ENCODE measurements at regions not wholly inside any gene's neighbourhood (a gene's known extent, or its start where the extent isn't known, plus 50 kb on each side); places are given as distances from the start of the nearest gene placed in this dataset.

DNA sequence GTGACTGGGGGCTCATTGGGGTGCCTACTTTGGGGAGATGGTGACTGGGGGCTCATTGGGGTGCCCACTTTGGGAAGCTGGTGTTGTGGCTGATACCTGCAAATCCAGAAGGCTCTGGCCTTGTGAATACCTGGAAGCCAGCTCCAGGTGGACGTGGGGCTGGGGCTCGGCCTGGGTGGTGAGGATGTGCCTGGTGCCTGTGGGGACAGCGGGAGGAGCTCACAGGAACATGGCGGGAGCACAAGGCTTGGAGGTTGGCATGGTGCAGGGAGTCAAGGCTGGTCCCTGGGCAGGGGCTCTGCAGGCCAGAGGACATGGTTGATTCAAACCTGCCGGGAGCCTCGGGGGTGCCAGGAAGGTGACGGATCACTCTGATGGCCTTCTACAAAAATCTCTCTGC, 1165.7 kb downstream of the BRD1 start:
- intact Hi-C loops (cut with DNase I) = no loop called here
- Histone ChIP-seq H3K27me3 (no peaks in the 10 kb centered on the region), H3K4me1 (no peaks in the 10 kb centered on the region), H3K27ac (no peak overlapping the region), H3K9me3 (peaks cover 0 to 17% (median 0%) of the 10 kb centered on the region in 3 donors), H3K36me3 (no peaks in the 10 kb centered on the region), H3K4me3 (no peak overlapping the region)
- DNase-seq = no peak
- WGBS, 2 donors = 71 to 92% methylated on average over 3 to 5 of the region's 7 CpGs
- TF ChIP-seq POLR2A (IDR thresholded peaks at IDR 0.05) = no peak
- TF ChIP-seq, protein P1, sequence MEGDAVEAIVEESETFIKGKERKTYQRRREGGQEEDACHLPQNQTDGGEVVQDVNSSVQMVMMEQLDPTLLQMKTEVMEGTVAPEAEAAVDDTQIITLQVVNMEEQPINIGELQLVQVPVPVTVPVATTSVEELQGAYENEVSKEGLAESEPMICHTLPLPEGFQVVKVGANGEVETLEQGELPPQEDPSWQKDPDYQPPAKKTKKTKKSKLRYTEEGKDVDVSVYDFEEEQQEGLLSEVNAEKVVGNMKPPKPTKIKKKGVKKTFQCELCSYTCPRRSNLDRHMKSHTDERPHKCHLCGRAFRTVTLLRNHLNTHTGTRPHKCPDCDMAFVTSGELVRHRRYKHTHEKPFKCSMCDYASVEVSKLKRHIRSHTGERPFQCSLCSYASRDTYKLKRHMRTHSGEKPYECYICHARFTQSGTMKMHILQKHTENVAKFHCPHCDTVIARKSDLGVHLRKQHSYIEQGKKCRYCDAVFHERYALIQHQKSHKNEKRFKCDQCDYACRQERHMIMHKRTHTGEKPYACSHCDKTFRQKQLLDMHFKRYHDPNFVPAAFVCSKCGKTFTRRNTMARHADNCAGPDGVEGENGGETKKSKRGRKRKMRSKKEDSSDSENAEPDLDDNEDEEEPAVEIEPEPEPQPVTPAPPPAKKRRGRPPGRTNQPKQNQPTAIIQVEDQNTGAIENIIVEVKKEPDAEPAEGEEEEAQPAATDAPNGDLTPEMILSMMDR (IDR thresholded peaks at IDR 0.05) = no peak

- H3K27me3 ChIP-seq = no peaks in the 10 kb centered on the region
- 53% methylated on average over 20 of the region's 33 CpGs; no CpG with 5 or more reads in 1 of the 2 donors for WGBS, 2 donors
- no peaks in the 10 kb centered on the region for H3K36me3 ChIP-seq
- no peak overlapping the region for H3K27ac ChIP-seq
- H3K4me3 ChIP-seq = no peak overlapping the region
- TF ChIP-seq POLR2A (IDR thresholded peaks at IDR 0.05) = no peak
- TF ChIP-seq, protein P1 (IDR thresholded peaks at IDR 0.05) = no peak
- peaks cover 0 to 17% (median 0%) of the 10 kb centered on the region in 3 donors for H3K9me3 ChIP-seq
- no peaks in the 10 kb centered on the region for H3K4me1 ChIP-seq
- intact Hi-C loops (cut with DNase I) = no loop called here
- no peak for DNase-seq
Observed at GRCh38 chr22:48660790-48661740, 1166.6 kb downstream of the BRD1 start.

DNA sequence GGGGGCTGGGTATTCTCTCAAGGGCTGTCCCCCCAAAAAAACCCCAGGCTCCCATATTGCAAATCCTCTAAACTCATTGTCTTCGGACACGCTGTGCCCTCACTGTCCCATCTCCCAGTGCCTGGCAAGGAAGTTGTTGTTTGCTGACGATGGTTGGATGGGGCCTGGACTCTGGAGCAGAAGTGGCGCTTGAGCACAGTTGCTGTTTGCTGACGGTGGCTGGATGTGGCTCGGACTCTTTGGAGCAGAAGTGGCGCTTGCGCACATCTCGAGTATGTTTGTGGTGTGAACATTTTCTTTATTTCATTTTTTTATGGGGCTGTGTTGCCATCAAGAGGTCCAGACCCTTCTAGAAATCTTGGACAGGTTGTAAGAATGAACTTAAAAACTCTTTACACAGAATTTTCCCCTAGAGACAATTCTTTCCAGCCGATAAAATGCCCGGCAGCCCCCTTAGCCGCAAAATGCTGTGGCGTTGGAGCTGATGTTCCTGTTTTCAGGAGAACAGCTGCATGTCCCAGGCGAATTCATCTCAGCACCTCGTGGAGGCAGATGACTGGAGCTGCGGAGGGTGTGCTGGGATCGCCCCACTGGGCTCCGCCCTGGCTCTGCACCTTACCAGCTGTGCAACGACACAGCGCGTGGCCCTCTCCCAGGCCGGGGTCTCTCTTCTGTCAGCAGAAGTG, 1167.4 kb downstream of the BRD1 start:
- intact Hi-C loops (cut with DNase I) = no loop called here
- TF ChIP-seq, protein P1 (IDR thresholded peaks at IDR 0.05) = no peak
- no peak for TF ChIP-seq POLR2A (IDR thresholded peaks at IDR 0.05)
- WGBS, 2 donors = 64% methylated on average over 13 to 17 of the region's 22 CpGs
- peaks cover 0 to 17% (median 0%) of the 10 kb centered on the region in 3 donors for H3K9me3 ChIP-seq
- H3K27me3 ChIP-seq = no peaks in the 10 kb centered on the region
- no peaks in the 10 kb centered on the region for H3K4me1 ChIP-seq
- H3K36me3 ChIP-seq = no peaks in the 10 kb centered on the region
- H3K27ac ChIP-seq = no peak overlapping the region
- H3K4me3 ChIP-seq = no peak overlapping the region
- no peak for DNase-seq

DNA sequence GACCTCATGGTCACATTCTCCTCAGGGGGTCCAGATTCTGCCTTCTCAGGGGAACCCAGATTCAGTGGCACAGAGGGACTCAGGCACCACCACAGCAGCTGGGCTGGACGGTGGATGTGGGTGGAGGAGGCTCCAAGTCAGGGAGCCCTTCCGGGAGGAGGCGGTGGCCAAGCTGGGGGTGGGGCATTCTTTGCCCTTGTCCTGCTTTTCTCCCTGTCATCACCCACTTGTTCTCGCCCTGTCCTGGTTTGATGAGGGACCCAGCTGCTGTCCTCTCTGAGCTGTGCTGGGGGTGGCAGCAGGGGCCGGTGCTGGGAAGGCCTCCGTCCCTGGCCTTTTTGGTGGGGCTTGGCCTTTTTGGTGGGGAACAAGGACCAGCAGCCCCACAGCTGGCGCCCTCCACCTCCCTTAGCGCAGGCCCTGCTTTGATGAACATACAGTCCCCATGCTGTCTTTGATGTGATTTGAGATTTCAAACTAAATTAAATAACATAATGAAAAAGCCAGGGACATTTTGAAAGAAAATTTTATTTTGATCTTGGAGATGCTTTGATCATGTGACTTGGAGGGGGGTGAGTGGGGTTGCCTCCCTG, 1168.2 kb downstream of the BRD1 start:
- TF ChIP-seq, protein P1 (IDR thresholded peaks at IDR 0.05) = no peak
- no peak for TF ChIP-seq POLR2A (IDR thresholded peaks at IDR 0.05)
- Histone ChIP-seq H3K9me3 (peaks cover 0 to 17% (median 0%) of the 10 kb centered on the region in 3 donors), H3K36me3 (no peaks in the 10 kb centered on the region), H3K27ac (no peak overlapping the region), H3K27me3 (no peaks in the 10 kb centered on the region), H3K4me3 (no peak overlapping the region), H3K4me1 (peaks cover 0 to under 1% (median 0%) of the 10 kb centered on the region in 3 donors)
- DNase-seq = no peak
- whole genome bisulfite sequencing, 2 donors = 67 to 93% methylated on average over 2 to 3 of the region's 8 CpGs
- intact Hi-C loops (cut with DNase I) = no loop called here

Measured in esophagus squamous epithelium (tissue), 5 donors.